ENCODE measurements at regions not wholly inside any gene's neighbourhood (a gene's known extent, or its start where the extent isn't known, plus 50 kb on each side); places are given as distances from the start of the nearest gene placed in this dataset.

GRCh38 chr2:146721486-146721885, 1123.3 kb upstream of the ACVR2A start:
- TF ChIP-seq CTCF (IDR thresholded peaks at IDR 0.05) (no peak), EZH2 (IDR thresholded peaks at IDR 0.05; ENCODE audit: borderline replicate concordance, insufficient read depth, low read depth, low read length, poor library complexity, severe bottlenecking) (no peak)
